Neural crest cell (in vitro differentiated cells): ENCODE measurements at regions not wholly inside any gene's neighbourhood (a gene's known extent, or its start where the extent isn't known, plus 50 kb on each side); places are given as distances from the start of the nearest gene placed in this dataset.

ENCODE experiments used
- DNase-seq: peaks from one replicate; pipeline ENCODE4 v3.0.0; 2021; ENCODE audit warnings: low read depth, mixed read lengths, low spot score
- H3K27ac Mint-ChIP-seq: one replicate; pipeline ENCODE4 v1.8.0; 2021; ENCODE audit warnings: mild to moderate bottlenecking, mixed read lengths; ENCODE audit not compliant: unreplicated experiment
- H3K27me3 Mint-ChIP-seq: 2 replicates; pipeline ENCODE4 v1.8.0; 2021; ENCODE audit warnings: low read depth, mild to moderate bottlenecking, mixed read lengths
- H3K36me3 Mint-ChIP-seq: 2 replicates; pipeline ENCODE4 v1.8.0; 2021; ENCODE audit warnings: low read depth, mild to moderate bottlenecking, mixed read lengths
- H3K4me1 Mint-ChIP-seq: 2 replicates; pipeline ENCODE4 v1.8.0; 2021; ENCODE audit warnings: mixed read lengths
- H3K4me3 Mint-ChIP-seq: one replicate; pipeline ENCODE4 v1.8.0; 2021; ENCODE audit warnings: mild to moderate bottlenecking, mixed read lengths
- H3K9me3 Mint-ChIP-seq: 2 replicates; pipeline ENCODE4 v1.8.0; 2021; ENCODE audit warnings: mixed read lengths
- CTCF ChIP-seq: fragments of 200-600 bp; sonication (generic); conservative IDR thresholded peaks from 2 replicates; pipeline ENCODE4 v1.5.0; 2021; ENCODE audit warnings: antibody characterized with exemption, mild to moderate bottlenecking

GRCh38 chr7:47681249-47681810 is 99.4 kb upstream of the TNS3 start:
- H3K4me1 Mint-ChIP-seq = peaks cover 57% of the 10 kb centered on the region
- no peaks in the 10 kb centered on the region for H3K9me3 Mint-ChIP-seq
- peak overlapping the region; percentile 24 for H3K4me3 Mint-ChIP-seq

GRCh38 chr7:47678641-47679380 is 96.9 kb upstream of the TNS3 start:
- no peak overlapping the region for H3K27ac Mint-ChIP-seq
- no peak for TF ChIP-seq CTCF
- H3K27me3 Mint-ChIP-seq = no peaks in the 10 kb centered on the region
- H3K36me3 Mint-ChIP-seq = no peaks in the 10 kb centered on the region
- no peak overlapping the region for H3K4me3 Mint-ChIP-seq
- H3K4me1 Mint-ChIP-seq = peaks cover 44% of the 10 kb centered on the region
- H3K9me3 Mint-ChIP-seq = no peaks in the 10 kb centered on the region
- DNase-seq = no peak

More at GRCh38 chr7:47681249-47681810, 99.4 kb upstream of the TNS3 start:
- Mint-ChIP-seq H3K27ac (peak overlapping the region; percentile 89), H3K27me3 (no peaks in the 10 kb centered on the region), H3K36me3 (no peaks in the 10 kb centered on the region)
- no peak for TF ChIP-seq CTCF
- DNase-seq = no peak

- Mint-ChIP-seq H3K4me1 (peaks cover 42% of the 10 kb centered on the region), H3K36me3 (no peaks in the 10 kb centered on the region), H3K27me3 (no peaks in the 10 kb centered on the region), H3K27ac (no peak overlapping the region), H3K9me3 (no peaks in the 10 kb centered on the region), H3K4me3 (no peak overlapping the region)
- no peak for DNase-seq
- TF ChIP-seq CTCF = no peak
Observed at GRCh38 chr7:47677664-47678063, 95.8 kb upstream of the TNS3 start.

GRCh38 chr7:47677093-47677492 is 95.2 kb upstream of the TNS3 start:
- Mint-ChIP-seq H3K36me3 (no peaks in the 10 kb centered on the region), H3K27ac (no peak overlapping the region), H3K27me3 (peaks cover 2% of the 10 kb centered on the region), H3K4me1 (peaks cover 47% of the 10 kb centered on the region), H3K4me3 (no peak overlapping the region), H3K9me3 (no peaks in the 10 kb centered on the region)
- no peak for TF ChIP-seq CTCF
- no peak for DNase-seq

- Mint-ChIP-seq H3K4me1 (peaks cover 26% of the 10 kb centered on the region), H3K27ac (no peak overlapping the region), H3K4me3 (no peak overlapping the region), H3K9me3 (no peaks in the 10 kb centered on the region), H3K27me3 (peaks cover 2% of the 10 kb centered on the region), H3K36me3 (no peaks in the 10 kb centered on the region)
- no peak for DNase-seq
- no peak for TF ChIP-seq CTCF
Observed at GRCh38 chr7:47672977-47673381, 91.1 kb upstream of the TNS3 start.
